GM21723 (cell line): ENCODE measurements at regions not wholly inside any gene's neighbourhood (a gene's known extent, or its start where the extent isn't known, plus 50 kb on each side); places are given as distances from the start of the nearest gene placed in this dataset.
A peak's percentile ranks its signal among the peaks of the same experiment; 100 is the strongest.

ENCODE experiments used
- ATAC-seq: cut with Tn5 transposase; IDR thresholded peaks from one replicate; pipeline ENCODE4 v1.9.1; 2021; ENCODE audit warnings: mild to moderate bottlenecking, moderate library complexity; ENCODE audit not compliant: unreplicated experiment

DNA sequence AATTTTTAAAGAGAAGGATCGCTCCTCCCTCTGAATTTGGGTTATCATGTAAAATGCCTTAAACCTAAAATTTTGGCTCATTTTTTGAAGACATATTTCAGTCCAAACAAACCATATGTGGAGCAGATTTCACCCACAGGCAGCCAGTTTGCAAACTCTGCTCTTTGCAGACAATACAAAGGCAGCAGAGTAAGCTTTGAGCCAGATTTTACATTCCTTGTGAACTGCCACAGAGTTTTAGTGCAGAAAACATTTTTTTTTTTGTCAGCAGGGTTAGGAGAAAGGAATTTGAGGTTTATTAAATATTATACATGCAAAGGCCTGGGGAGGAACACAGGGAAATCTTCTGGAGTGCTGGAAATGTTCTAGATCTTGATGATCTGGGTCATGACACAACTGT, 171.9 kb upstream of the FN1 start:
- no peak for ATAC-seq

- no peak for ATAC-seq
Measured at GRCh38 chr2:215606219-215606618, 170.4 kb upstream of the FN1 start.

DNA sequence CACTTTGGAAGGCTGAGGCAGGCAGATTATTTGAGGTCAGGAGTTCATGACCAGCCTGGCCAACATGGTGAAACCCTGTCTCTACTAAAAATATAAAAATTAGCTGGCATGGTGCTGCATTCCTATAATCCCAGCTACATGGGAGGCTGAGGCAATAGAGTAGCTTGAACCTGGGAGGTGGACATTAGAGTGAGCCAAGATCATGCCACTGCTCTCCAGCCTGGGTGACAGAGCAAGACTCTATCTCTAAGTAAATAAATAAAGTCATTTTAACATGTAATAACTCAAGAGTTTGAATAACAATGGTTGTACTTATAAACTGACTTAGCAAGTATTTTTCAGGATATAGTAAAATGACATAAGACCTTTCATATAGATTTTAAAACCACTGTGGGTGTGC, 169.3 kb upstream of the FN1 start:
- ATAC-seq = no peak

GRCh38 chr2:215604606-215605005, 168.7 kb upstream of the FN1 start:
- no peak for ATAC-seq

DNA sequence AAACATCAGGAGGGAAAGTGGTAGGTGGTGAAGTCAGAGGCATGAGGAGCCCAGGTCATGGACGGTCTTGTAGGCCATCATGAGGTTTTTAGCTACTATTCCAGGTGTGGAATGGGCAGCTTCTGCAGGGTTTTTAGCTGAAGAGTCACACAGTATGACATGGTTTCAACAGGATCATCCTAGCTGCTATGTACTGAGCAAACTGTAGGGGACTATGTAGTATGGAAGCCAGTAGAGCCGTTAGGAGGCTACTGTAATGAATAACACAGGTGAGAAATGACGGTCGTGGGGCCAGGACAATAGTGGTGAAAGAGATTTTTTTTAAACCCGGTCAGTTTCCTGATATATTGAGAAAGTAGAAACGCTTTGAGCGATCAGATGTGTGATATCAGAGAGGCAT, 167.6 kb upstream of the FN1 start:
- no peak for ATAC-seq

- no peak for ATAC-seq
Measured at GRCh38 chr2:215602997-215603396, 167.1 kb upstream of the FN1 start.

- ATAC-seq = no peak
Measured at GRCh38 chr2:215601990-215602721, 166.3 kb upstream of the FN1 start.

GRCh38 chr2:215601526-215601925, 165.7 kb upstream of the FN1 start:
- no peak for ATAC-seq

GRCh38 chr2:215598376-215598975, 162.6 kb upstream of the FN1 start:
- no peak for ATAC-seq

DNA sequence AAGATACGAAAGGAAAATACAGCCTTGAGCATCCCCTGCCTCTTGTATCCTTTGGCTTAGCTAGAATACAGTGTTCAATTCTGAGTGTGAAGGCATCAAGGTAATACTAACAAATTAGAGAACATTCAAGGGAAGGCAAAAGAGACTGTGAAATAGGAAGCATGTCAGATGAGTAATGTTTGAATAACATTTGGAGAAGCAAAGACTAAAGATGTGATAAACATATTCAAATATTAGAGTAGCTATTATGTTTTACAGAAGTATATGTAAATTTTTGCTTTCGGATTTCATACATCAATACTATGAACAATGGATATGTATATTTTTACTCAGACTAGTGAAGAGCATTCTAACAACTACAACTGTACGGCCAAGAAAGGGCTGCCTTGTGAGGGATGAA, 161.7 kb upstream of the FN1 start:
- no peak for ATAC-seq

DNA sequence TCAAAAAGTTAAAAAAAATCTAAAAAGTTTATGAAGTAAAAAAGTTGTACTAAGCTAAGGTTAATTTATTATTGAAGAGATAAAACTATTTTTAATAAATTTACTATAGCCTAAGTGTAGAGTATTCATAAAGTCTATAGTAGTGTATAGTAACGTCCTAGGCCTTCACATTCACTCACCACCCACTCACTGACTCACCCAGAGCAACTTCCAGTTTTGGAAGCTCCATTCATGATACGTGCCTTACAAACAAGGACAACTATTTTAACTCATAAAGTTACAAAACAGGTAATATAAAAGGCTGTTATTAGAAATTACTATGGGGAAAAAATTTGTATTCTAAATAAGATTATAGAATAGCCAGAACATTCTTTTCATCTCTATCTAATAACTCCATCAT, 158.9 kb upstream of the FN1 start:
- ATAC-seq = no peak

DNA sequence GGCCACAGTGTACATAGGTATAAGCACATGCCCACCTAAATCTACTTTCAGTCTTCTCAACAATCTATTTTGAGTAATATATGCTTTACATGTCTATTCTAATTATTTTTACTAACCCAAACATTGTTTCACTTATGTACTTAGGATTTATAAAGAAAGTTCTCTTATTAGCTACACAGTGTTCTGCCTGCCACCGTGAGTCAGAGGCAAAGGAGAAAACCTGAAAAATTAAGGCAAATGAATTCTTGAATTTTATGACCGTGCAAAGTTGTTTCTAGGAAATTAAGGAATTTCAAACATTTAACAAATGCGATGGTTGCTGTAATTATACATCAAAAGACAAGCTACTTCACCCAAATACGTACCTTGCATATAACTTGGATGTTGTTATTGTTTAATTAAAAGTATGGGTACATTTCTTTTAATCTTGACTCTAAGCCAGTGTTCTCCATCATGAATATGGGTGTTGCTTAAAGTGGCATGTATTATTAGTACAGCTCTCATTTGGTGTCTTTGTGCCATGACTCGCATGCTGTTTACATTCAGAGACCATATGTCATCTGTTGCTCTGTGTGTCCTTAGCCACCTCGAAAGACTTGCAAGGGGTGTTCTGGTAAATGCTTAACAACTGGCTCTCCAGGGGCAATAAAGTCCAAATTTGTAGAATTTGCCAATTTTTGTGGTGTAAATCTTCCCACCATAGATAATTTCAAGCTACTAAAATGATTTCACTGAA, 154.3 kb upstream of the FN1 start:
- ATAC-seq = no peak

- no peak for ATAC-seq
Measured at GRCh38 chr2:215583881-215584280, 148.0 kb upstream of the FN1 start.

GRCh38 chr2:215579809-215580208, 143.9 kb upstream of the FN1 start:
- no peak for ATAC-seq

DNA sequence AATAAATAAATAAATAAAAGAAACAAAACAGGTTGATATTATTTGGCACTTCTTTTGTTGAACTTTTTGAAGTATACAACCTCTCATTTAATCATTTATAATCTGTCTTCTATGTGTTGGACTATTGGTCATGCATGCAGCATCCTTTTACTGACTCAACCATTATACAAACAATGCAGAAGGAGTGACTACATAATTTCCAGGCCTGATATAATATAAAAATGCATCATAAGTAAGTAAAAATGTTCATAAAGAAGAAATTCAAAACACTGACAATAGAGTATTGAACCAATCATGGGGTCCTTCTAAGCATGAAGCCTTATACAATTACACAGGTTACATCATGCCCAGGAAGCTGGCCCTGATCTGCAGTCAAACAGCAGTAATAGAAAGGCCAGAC, 141.5 kb upstream of the FN1 start:
- no peak for ATAC-seq

- no peak for ATAC-seq
Measured at GRCh38 chr2:215576572-215576971, 140.7 kb upstream of the FN1 start.

- no peak for ATAC-seq
Measured at GRCh38 chr2:215573496-215573895, 137.6 kb upstream of the FN1 start.

GRCh38 chr2:215572341-215572848, 136.5 kb upstream of the FN1 start:
- no peak for ATAC-seq

- ATAC-seq = no peak
Measured at GRCh38 chr2:215571689-215572088, 135.8 kb upstream of the FN1 start.

DNA sequence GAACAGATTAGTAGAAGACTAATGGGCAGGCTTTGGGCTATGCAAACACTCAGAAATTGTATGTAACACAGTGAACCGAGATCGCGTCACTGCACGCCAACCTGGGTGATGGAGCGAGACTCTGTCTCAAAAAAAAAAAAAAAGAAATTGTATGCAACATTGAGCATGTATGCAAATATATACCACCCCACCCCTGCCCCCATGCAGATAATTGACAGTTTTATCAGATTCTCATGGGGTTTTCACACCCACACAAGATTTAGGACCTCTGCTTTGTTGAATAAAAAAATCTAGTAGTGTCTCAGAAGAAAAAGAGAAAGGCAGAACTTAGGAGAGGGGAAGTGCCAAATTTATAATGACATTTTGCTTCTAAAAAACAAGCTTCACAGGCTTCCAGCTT, 131.6 kb upstream of the FN1 start:
- ATAC-seq = peak; percentile 56

- ATAC-seq = no peak
Measured at GRCh38 chr2:215565897-215566296, 130.0 kb upstream of the FN1 start.

- ATAC-seq = no peak
Measured at GRCh38 chr2:215557701-215558100, 121.8 kb upstream of the FN1 start.
